Caco-2 (cell line): ENCODE measurements at regions not wholly inside any gene's neighbourhood (a gene's known extent, or its start where the extent isn't known, plus 50 kb on each side); places are given as distances from the start of the nearest gene placed in this dataset.

Source experiments
- BruUV-seq: library from RNA; stranded (reverse); fragments of 400-500 nt; replicated peaks from 2 replicates; lab custom pipeline; 2021; lab: Mats Ljungman, UMichigan
- CTCF ChIA-PET: fragments of 300-600 bp; sonication (Branson Sonifier 250); formaldehyde crosslinking; loops from one replicate; lab custom pipeline; 2022; ENCODE audit warnings: antibody characterized with exemption; lab: Charles Lee
- POLR2A ChIA-PET: fragments of 300-600 bp; sonication (Branson Sonifier 250); formaldehyde crosslinking; loops from one replicate; lab custom pipeline; 2022; ENCODE audit warnings: antibody characterized with exemption; lab: Charles Lee
- DNase-seq, 2 experiments: peaks; one replicate each; pipeline versions ENCODE4 v3.0.0 to v3.0.0-alpha.2; 2020 to 2022
- H3K27me3 ChIP-seq: replicated peaks from 2 replicates; pipeline ENCODE4 v1.6.0; 2011; ENCODE audit warnings: low read length; ENCODE audit not compliant: control insufficient read depth, insufficient read depth
- H3K36me3 ChIP-seq: 2 replicates; pipeline ENCODE4 v1.5.1; 2011; ENCODE audit warnings: low read length; ENCODE audit not compliant: control insufficient read depth, insufficient read depth
- H3K4me1 ChIP-seq: fragments of 250-450 bp; sonication (Bioruptor Pico); 2 replicates; pipeline ENCODE4 v1.5.1; 2020; ENCODE audit warnings: mild to moderate bottlenecking
- H3K4me3 ChIP-seq: 2 replicates; pipeline ENCODE4 v1.5.1; 2011; ENCODE audit warnings: low read depth, mild to moderate bottlenecking, control low read depth, low read length
- H3K9me3 ChIP-seq: fragments of 250-450 bp; sonication (Bioruptor Pico); 2 replicates; pipeline ENCODE4 v1.5.1; 2020; ENCODE audit warnings: mild to moderate bottlenecking, moderate library complexity
- H3K27ac Mint-ChIP-seq: one replicate; pipeline ENCODE4 v1.8.0; 2022; ENCODE audit warnings: mixed read lengths; ENCODE audit not compliant: unreplicated experiment
- H3K27me3 Mint-ChIP-seq: one replicate; pipeline ENCODE4 v1.8.0; 2022; ENCODE audit warnings: mixed read lengths; ENCODE audit not compliant: insufficient read depth, unreplicated experiment
- H3K36me3 Mint-ChIP-seq: one replicate; pipeline ENCODE4 v1.8.0; 2022; ENCODE audit warnings: mild to moderate bottlenecking, mixed read lengths; ENCODE audit not compliant: insufficient read depth, unreplicated experiment
- H3K4me1 Mint-ChIP-seq: one replicate; pipeline ENCODE4 v1.8.0; 2022; ENCODE audit warnings: low read depth, mixed read lengths; ENCODE audit not compliant: unreplicated experiment
- H3K4me3 Mint-ChIP-seq: one replicate; pipeline ENCODE4 v1.8.0; 2022; ENCODE audit warnings: mild to moderate bottlenecking, moderate library complexity, mixed read lengths; ENCODE audit not compliant: unreplicated experiment
- H3K9me3 Mint-ChIP-seq: one replicate; pipeline ENCODE4 v1.8.0; 2022; ENCODE audit warnings: mixed read lengths; ENCODE audit not compliant: unreplicated experiment
- intact Hi-C: fragments of 100-400 bp; cut with micrococcal nuclease; formaldehyde crosslinking; loops from one replicate; pipeline ENCODE4 v1.10.0; 2022; ENCODE audit not compliant: unreplicated experiment
- TF ChIP-seq, protein P1 (sequence below), 2 experiments: fragments of 200-600 bp in 1 of 2; IDR thresholded peaks; 1 replicate in 1 of 2; 2 replicates in 1 of 2; pipeline versions ENCODE4 v1.5.1 to v1.8.0; 2011 to 2022; ENCODE audit warnings: antibody characterized with exemption in 1 of 2, control low read depth in 1 of 2, inconsistent platforms in 1 of 2, low read depth in 1 of 2, low read length in 1 of 2, mild to moderate bottlenecking in 1 of 2, moderate library complexity in 1 of 2; ENCODE audit not compliant: insufficient read depth in 1 of 2, severe bottlenecking in 1 of 2, unreplicated experiment in 1 of 2

DNA sequence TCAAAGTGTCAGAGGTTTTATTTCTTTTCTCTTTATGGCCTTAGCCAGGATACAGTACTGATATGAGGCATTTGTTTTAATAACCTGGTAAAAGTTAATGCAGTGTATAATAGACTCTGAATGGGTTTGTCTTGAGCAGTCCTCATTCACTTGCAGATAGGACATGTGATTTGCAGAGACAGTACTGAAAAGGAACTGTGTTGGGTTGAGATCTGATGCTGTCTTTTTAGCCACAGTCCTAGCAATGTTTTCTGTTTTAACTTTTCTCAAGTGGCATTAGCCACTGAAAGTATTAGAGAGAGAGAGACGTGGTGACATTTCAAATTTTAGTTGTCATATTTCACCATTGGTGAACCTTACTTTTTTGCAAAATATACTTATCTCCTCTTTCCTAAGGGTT lies 547.2 kb upstream of the MAN1A1 start:
- H3K36me3 Mint-ChIP-seq: no peaks in the 10 kb centered on the region
- ChIA-PET POLR2A (no interaction called here), CTCF (no interaction called here)
- no TSS peak for BruUV-seq
- Histone ChIP-seq H3K9me3 (no peaks in the 10 kb centered on the region), H3K4me1 (no peaks in the 10 kb centered on the region), H3K27me3 (no peaks in the 10 kb centered on the region), H3K4me3 (no peak overlapping the region), H3K36me3 (no peaks in the 10 kb centered on the region)
- no peak overlapping the region for H3K27ac Mint-ChIP-seq
- peaks cover 4% of the 10 kb centered on the region for H3K27me3 Mint-ChIP-seq
- no peaks in the 10 kb centered on the region for H3K4me1 Mint-ChIP-seq
- DNase-seq: no peak
- H3K9me3 Mint-ChIP-seq: peaks cover 16% of the 10 kb centered on the region
- intact Hi-C loops: no loop called here
- no peak overlapping the region for H3K4me3 Mint-ChIP-seq
- TF ChIP-seq, protein P1, sequence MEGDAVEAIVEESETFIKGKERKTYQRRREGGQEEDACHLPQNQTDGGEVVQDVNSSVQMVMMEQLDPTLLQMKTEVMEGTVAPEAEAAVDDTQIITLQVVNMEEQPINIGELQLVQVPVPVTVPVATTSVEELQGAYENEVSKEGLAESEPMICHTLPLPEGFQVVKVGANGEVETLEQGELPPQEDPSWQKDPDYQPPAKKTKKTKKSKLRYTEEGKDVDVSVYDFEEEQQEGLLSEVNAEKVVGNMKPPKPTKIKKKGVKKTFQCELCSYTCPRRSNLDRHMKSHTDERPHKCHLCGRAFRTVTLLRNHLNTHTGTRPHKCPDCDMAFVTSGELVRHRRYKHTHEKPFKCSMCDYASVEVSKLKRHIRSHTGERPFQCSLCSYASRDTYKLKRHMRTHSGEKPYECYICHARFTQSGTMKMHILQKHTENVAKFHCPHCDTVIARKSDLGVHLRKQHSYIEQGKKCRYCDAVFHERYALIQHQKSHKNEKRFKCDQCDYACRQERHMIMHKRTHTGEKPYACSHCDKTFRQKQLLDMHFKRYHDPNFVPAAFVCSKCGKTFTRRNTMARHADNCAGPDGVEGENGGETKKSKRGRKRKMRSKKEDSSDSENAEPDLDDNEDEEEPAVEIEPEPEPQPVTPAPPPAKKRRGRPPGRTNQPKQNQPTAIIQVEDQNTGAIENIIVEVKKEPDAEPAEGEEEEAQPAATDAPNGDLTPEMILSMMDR (IDR thresholded peaks at IDR 0.05; ENCODE audit: insufficient read depth in 1 of 2, low read depth in 1 of 2, low read length in 1 of 2, severe bottlenecking in 1 of 2, unreplicated experiment in 1 of 2): no peak

DNA sequence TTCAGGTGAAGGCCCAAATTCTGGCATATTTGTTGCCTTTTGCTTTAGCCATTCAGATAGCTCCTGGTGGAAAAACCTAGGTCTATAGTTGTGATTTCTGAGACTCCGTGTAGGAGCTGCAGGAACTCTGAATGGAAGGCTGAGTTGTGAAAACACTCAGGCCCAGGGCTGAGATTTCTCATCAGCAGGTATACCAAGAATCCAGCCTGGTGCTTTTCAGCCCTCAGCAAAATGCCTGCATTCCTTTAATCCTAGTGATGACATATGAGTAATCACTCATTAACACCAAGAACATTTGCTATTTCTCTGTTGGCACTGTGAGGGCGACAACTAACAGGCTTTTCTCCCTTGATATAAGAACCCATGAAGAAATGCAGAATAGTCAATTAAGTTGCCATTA lies 546.1 kb upstream of the MAN1A1 start:
- no peaks in the 10 kb centered on the region for H3K27me3 ChIP-seq
- ChIA-PET CTCF (no interaction called here), POLR2A (no interaction called here)
- no peak for DNase-seq
- Mint-ChIP-seq H3K27ac (no peak overlapping the region), H3K9me3 (peaks cover 16% of the 10 kb centered on the region), H3K27me3 (peaks cover 4% of the 10 kb centered on the region), H3K4me3 (no peak overlapping the region), H3K4me1 (no peaks in the 10 kb centered on the region), H3K36me3 (no peaks in the 10 kb centered on the region)
- intact Hi-C loops: no loop called here
- H3K4me3 ChIP-seq: no peak overlapping the region
- no peaks in the 10 kb centered on the region for H3K36me3 ChIP-seq
- TF ChIP-seq, protein P1 (IDR thresholded peaks at IDR 0.05; ENCODE audit: insufficient read depth in 1 of 2, low read depth in 1 of 2, low read length in 1 of 2, severe bottlenecking in 1 of 2, unreplicated experiment in 1 of 2): no peak
- no peaks in the 10 kb centered on the region for H3K4me1 ChIP-seq
- H3K9me3 ChIP-seq: no peaks in the 10 kb centered on the region
- BruUV-seq: no TSS peak

DNA sequence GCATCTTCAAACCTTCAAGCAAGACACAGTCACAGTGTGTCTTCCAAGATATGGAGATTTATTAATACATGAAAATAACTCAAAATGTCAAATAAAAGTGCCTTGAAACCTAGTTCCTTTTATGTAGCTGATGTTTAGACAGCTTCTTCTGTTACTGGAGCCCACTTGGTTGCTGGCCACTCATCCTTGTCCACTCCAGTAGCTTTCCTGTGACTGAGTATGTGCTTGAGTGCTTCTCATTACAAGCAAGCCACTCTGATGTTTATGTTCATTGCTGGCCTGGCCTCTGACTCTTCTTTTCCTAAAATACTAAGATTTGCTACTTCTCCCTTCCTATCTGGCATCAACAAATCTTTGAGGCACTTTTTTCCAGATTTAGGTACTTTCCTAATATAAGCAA lies 545.2 kb upstream of the MAN1A1 start:
- Mint-ChIP-seq H3K4me3 (no peak overlapping the region), H3K27ac (no peak overlapping the region), H3K9me3 (peaks cover 16% of the 10 kb centered on the region), H3K27me3 (peaks cover 4% of the 10 kb centered on the region), H3K36me3 (no peaks in the 10 kb centered on the region), H3K4me1 (no peaks in the 10 kb centered on the region)
- BruUV-seq: no TSS peak
- no peaks in the 10 kb centered on the region for H3K9me3 ChIP-seq
- intact Hi-C loops: no loop called here
- TF ChIP-seq, protein P1 (IDR thresholded peaks at IDR 0.05; ENCODE audit: insufficient read depth in 1 of 2, low read depth in 1 of 2, low read length in 1 of 2, severe bottlenecking in 1 of 2, unreplicated experiment in 1 of 2): no peak
- no peak overlapping the region for H3K4me3 ChIP-seq
- no peaks in the 10 kb centered on the region for H3K4me1 ChIP-seq
- DNase-seq: no peak
- POLR2A ChIA-PET: no interaction called here
- CTCF ChIA-PET: no interaction called here
- H3K36me3 ChIP-seq: no peaks in the 10 kb centered on the region
- no peaks in the 10 kb centered on the region for H3K27me3 ChIP-seq
